ENCODE measurements at regions not wholly inside any gene's neighbourhood (a gene's known extent, or its start where the extent isn't known, plus 50 kb on each side); places are given as distances from the start of the nearest gene placed in this dataset.

- TF ChIP-seq ZNF318 (CRISPR knock-in tag; IDR thresholded peaks at IDR 0.05), result no peak
- no peak for TF ChIP-seq ZNF362 (CRISPR knock-in tag; IDR thresholded peaks at IDR 0.05; ENCODE audit: borderline replicate concordance)
- TF ChIP-seq ATF2 (CRISPR knock-in tag; IDR thresholded peaks at IDR 0.05), result no peak
Observed at GRCh38 chr4:177796841-177797240, 354.6 kb upstream of the AGA start (continued).

Measured in HepG2 (cell line).